ENCODE measurements at regions not wholly inside any gene's neighbourhood (a gene's known extent, or its start where the extent isn't known, plus 50 kb on each side); places are given as distances from the start of the nearest gene placed in this dataset.

DNA sequence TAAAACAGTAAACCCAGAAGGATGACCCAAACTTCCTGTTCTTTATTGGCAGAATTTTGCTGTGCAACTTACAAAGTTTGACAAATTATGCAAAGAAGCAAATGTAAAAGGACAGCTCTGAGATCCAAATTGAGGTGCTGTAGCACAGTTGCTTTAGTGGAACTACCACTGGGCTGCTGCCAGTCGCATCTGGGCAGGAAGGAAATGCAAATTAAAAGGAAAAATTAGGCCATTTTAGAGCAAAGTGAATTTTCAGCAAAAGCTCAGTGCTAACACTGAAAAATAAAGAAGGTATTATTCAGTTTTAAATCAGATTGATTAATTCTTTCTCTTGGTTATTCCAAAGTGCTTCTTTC is 104.5 kb downstream of the ZMAT3 start:
- 25 to 28% methylated on average over 1 of the region's 1 CpG for WGBS, 2 donors (ENCODE audit: low coverage in 1 of 2)
- in situ Hi-C loops (cut with MboI; ENCODE audit: low pct_ligation_motif_present in 1 of 4, low pct_unique_long_range_greater_than_20kb in 1 of 4, low sequenced_read_pairs in 3 of 4) (loop anchor here in 3 of 4 donors (25.0 kb wide), 1 partner anchor 530 kb away; no protein-coding TSS in a partner anchor), intact Hi-C loops (cut with DNase I; ENCODE audit: low total_unique reads) (loop anchor here (10.0 kb wide), 1 partner anchor 522 kb away; no protein-coding TSS in a partner anchor)

DNA sequence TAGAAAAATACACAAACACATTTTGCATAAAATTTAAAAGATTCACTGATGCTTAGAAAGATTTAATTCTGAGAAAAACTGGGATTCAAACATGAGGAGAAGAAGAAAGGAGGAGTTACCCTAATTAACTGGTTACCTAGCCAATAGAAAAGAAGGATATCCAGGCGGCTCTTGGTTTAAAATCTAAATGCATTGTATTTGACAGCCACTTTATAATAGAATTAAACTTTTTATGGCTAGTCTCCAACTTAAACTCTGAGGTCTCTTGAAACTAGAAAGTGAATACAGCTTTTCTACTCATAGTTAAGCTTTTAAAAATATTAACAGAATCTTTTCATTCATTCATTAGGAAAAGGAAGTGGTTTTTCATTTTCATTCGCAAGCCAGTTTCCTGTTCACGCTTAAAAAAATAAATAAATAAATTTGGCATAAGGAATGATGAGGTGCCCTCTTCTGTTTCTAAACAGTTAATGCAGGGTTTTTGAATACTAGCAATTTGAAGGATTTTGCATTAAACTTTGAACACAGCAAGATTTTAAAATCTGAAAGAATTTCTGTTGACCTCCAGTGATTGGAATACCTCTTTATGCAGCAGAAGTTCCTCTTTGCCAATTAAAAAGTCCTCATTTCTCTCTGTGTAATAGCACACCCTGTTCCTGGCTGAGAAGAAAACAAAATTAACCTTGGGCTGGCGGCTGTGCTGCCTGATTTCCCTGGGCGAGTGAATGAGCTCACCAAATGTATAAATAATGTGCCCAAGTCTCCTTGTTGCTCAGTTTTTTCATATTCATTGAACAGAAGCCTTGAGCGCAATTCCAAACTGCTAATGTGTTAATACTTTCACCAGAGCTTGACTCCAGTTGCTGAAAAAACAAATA is 105.1 kb downstream of the ZMAT3 start:
- no peaks in the 10 kb centered on the region for H3K36me3 ChIP-seq
- WGBS, 2 donors (ENCODE audit: low coverage in 1 of 2), result 16 to 25% methylated on average over 6 of the region's 6 CpGs
- in situ Hi-C loops (cut with MboI; ENCODE audit: low pct_ligation_motif_present in 1 of 4, low pct_unique_long_range_greater_than_20kb in 1 of 4, low sequenced_read_pairs in 3 of 4) (loop anchor here in 3 of 4 donors (25.0 kb wide), 1 partner anchor 529 kb away; no protein-coding TSS in a partner anchor), intact Hi-C loops (cut with DNase I; ENCODE audit: low total_unique reads) (loop anchor here (10.0 kb wide), 1 partner anchor 522 kb away; no protein-coding TSS in a partner anchor)
- H3K4me1 ChIP-seq, result peaks cover 0 to 15% (median 8%) of the 10 kb centered on the region in 4 donors
- H3K27ac ChIP-seq, result no peak overlapping the region
- no peak for DNase-seq
- TF ChIP-seq EP300 (IDR thresholded peaks at IDR 0.05; ENCODE audit: low read depth) (no peak), POLR2AphosphoS5 (IDR thresholded peaks at IDR 0.05) (no peak), POLR2A (IDR thresholded peaks at IDR 0.05) (no peak)
- TF ChIP-seq, protein P1, sequence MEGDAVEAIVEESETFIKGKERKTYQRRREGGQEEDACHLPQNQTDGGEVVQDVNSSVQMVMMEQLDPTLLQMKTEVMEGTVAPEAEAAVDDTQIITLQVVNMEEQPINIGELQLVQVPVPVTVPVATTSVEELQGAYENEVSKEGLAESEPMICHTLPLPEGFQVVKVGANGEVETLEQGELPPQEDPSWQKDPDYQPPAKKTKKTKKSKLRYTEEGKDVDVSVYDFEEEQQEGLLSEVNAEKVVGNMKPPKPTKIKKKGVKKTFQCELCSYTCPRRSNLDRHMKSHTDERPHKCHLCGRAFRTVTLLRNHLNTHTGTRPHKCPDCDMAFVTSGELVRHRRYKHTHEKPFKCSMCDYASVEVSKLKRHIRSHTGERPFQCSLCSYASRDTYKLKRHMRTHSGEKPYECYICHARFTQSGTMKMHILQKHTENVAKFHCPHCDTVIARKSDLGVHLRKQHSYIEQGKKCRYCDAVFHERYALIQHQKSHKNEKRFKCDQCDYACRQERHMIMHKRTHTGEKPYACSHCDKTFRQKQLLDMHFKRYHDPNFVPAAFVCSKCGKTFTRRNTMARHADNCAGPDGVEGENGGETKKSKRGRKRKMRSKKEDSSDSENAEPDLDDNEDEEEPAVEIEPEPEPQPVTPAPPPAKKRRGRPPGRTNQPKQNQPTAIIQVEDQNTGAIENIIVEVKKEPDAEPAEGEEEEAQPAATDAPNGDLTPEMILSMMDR (IDR thresholded peaks at IDR 0.05), result peak; percentile 30 to 53 (median 52)
- no peaks in the 10 kb centered on the region for H3K27me3 ChIP-seq
- H3K4me3 ChIP-seq, result no peak overlapping the region
- H3K9me3 ChIP-seq, result no peaks in the 10 kb centered on the region

More for the DNA sequence above, 104.5 kb downstream of the ZMAT3 start:
- H3K27ac ChIP-seq, result no peak overlapping the region
- peaks cover 0 to 15% (median 8%) of the 10 kb centered on the region in 4 donors for H3K4me1 ChIP-seq
- H3K36me3 ChIP-seq, result no peaks in the 10 kb centered on the region
- DNase-seq, result no peak
- H3K27me3 ChIP-seq, result no peaks in the 10 kb centered on the region
- H3K4me3 ChIP-seq, result no peak overlapping the region
- TF ChIP-seq POLR2A (IDR thresholded peaks at IDR 0.05), result no peak
- no peak for TF ChIP-seq EP300 (IDR thresholded peaks at IDR 0.05; ENCODE audit: low read depth)
- H3K9me3 ChIP-seq, result no peaks in the 10 kb centered on the region

DNA sequence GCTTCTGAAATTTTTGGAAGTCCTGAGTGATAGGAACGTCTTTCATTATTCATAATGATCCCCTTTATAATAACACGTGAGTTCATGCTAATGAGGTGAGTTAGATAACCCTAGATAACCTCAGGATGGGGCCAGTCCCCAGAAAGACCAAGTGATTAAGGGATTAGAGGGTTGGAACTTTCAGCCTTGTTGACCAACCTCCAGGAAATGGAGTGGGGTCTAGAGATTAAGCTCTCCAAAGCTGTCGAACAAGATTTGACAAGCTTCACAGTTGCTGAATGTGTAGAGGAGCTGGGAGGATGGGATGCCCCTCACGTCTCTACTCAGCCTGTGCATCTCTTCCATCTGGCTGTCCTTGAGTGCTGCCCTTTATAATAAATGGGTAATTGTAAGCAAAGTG is 107.1 kb downstream of the ZMAT3 start:
- no peak overlapping the region for H3K4me3 ChIP-seq
- no peak for DNase-seq
- H3K36me3 ChIP-seq, result no peaks in the 10 kb centered on the region
- no peak for TF ChIP-seq EP300 (IDR thresholded peaks at IDR 0.05; ENCODE audit: low read depth)
- no peak for TF ChIP-seq POLR2A (IDR thresholded peaks at IDR 0.05)
- TF ChIP-seq POLR2AphosphoS5 (IDR thresholded peaks at IDR 0.05), result no peak
- TF ChIP-seq, protein P1 (IDR thresholded peaks at IDR 0.05), result no peak
- H3K27ac ChIP-seq, result no peak overlapping the region
- no peaks in the 10 kb centered on the region for H3K9me3 ChIP-seq
- in situ Hi-C loops (cut with MboI; ENCODE audit: low pct_ligation_motif_present in 1 of 4, low pct_unique_long_range_greater_than_20kb in 1 of 4, low sequenced_read_pairs in 3 of 4), result loop anchor here in 3 of 4 donors (25.0 kb wide), 1 partner anchor 527 kb away; no protein-coding TSS in a partner anchor
- WGBS, 2 donors (ENCODE audit: low coverage in 1 of 2), result 46 to 52% methylated on average over 4 of the region's 4 CpGs
- no peaks in the 10 kb centered on the region for H3K27me3 ChIP-seq
- H3K4me1 ChIP-seq, result peaks cover 0 to 15% (median 8%) of the 10 kb centered on the region in 4 donors
- intact Hi-C loops (cut with DNase I; ENCODE audit: low total_unique reads), result loop anchor here (10.0 kb wide), 1 partner anchor 520 kb away; no protein-coding TSS in a partner anchor

DNA sequence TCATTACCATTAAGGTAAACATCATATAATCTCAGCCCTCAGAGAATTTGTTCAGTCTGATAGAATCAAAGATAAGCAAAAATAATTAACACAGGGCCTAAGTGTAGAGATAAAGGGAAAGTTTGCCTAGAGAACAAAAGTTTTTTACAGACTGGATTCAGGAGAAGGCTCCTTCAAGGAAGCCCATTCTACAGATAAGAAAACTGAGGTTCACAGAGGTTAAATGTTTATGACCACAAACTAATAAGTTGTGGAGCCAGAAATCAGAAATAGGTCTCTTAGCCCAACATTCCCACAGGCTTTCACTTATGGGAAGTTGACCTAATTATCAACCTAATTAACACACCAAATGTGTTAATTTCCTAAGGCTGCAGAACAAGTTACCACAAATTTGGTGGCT is 110.7 kb downstream of the ZMAT3 start:
- no peaks in the 10 kb centered on the region for H3K9me3 ChIP-seq
- TF ChIP-seq POLR2A (IDR thresholded peaks at IDR 0.05), result no peak
- no peaks in the 10 kb centered on the region for H3K27me3 ChIP-seq
- in situ Hi-C loops (cut with MboI; ENCODE audit: low pct_ligation_motif_present in 1 of 4, low pct_unique_long_range_greater_than_20kb in 1 of 4, low sequenced_read_pairs in 3 of 4) (loop anchor here in 3 of 4 donors (25.0 kb wide), 1 partner anchor 524 kb away; no protein-coding TSS in a partner anchor), intact Hi-C loops (cut with DNase I; ENCODE audit: low total_unique reads) (loop anchor here (10.0 kb wide), 1 partner anchor 516 kb away; no protein-coding TSS in a partner anchor)
- H3K4me3 ChIP-seq, result no peak overlapping the region
- H3K36me3 ChIP-seq, result no peaks in the 10 kb centered on the region
- no peak for DNase-seq
- no peak overlapping the region for H3K27ac ChIP-seq
- no peaks in the 10 kb centered on the region for H3K4me1 ChIP-seq

DNA sequence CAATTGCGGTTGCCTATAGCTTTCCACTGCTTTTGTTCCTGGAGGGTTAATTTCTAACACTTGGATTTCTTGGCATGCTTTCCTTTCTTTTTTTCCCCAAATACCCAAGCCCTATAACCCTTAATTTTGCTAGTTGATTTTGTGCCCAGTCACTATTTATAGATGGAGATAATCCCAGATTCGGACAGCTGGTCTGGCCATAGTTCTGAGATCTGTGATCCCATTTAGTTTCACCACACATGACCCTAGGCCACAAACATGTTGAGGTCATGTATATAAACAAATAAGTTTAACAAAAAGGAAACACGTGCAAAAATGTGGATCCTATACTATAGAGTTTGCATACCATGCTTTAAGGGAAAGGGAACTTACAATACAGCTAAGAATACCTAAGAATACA is 111.4 kb downstream of the ZMAT3 start:
- 58 to 64% methylated on average over 3 of the region's 3 CpGs for WGBS, 2 donors (ENCODE audit: low coverage in 1 of 2)
- in situ Hi-C loops (cut with MboI; ENCODE audit: low pct_ligation_motif_present in 1 of 4, low pct_unique_long_range_greater_than_20kb in 1 of 4, low sequenced_read_pairs in 3 of 4) (loop anchor here in 3 of 4 donors (25.0 kb wide), 1 partner anchor 523 kb away; no protein-coding TSS in a partner anchor), intact Hi-C loops (cut with DNase I; ENCODE audit: low total_unique reads) (loop anchor here (10.0 kb wide), 1 partner anchor 515 kb away; no protein-coding TSS in a partner anchor)
- H3K9me3 ChIP-seq, result no peaks in the 10 kb centered on the region
- no peak for DNase-seq
- H3K36me3 ChIP-seq, result no peaks in the 10 kb centered on the region
- no peak overlapping the region for H3K27ac ChIP-seq
- TF ChIP-seq EP300 (IDR thresholded peaks at IDR 0.05; ENCODE audit: low read depth), result no peak
- TF ChIP-seq POLR2A (IDR thresholded peaks at IDR 0.05), result no peak
- TF ChIP-seq POLR2AphosphoS5 (IDR thresholded peaks at IDR 0.05), result no peak
- TF ChIP-seq, protein P1 (IDR thresholded peaks at IDR 0.05), result no peak
- no peaks in the 10 kb centered on the region for H3K27me3 ChIP-seq
- H3K4me3 ChIP-seq, result no peak overlapping the region
- H3K4me1 ChIP-seq, result no peaks in the 10 kb centered on the region

All from transverse colon (tissue), 4 donors.